T-helper 1 cell treated with Interleukin-12 subunit alpha and Interleukin-12 subunit beta and Interleukin-4 antibody, amounts not matched to agents 30 μg/mL and 1 μg/mL, for 36 hours (primary cell): ENCODE measurements at regions not wholly inside any gene's neighbourhood (a gene's known extent, or its start where the extent isn't known, plus 50 kb on each side); places are given as distances from the start of the nearest gene placed in this dataset.

Experiments used
- H3K27ac Mint-ChIP-seq: one replicate; pipeline ENCODE4 v1.8.0; 2021; ENCODE audit warnings: mild to moderate bottlenecking, mixed read lengths
- H3K27me3 Mint-ChIP-seq: one replicate; pipeline ENCODE4 v1.8.0; 2021; ENCODE audit warnings: low read depth, mixed read lengths
- H3K36me3 Mint-ChIP-seq: one replicate; pipeline ENCODE4 v1.8.0; 2021; ENCODE audit warnings: low read depth, mixed read lengths
- H3K4me1 Mint-ChIP-seq: one replicate; pipeline ENCODE4 v1.8.0; 2021; ENCODE audit warnings: low read depth, mixed read lengths
- H3K4me3 Mint-ChIP-seq: one replicate; pipeline ENCODE4 v1.8.0; 2021; ENCODE audit warnings: mild to moderate bottlenecking, moderate library complexity, mixed read lengths
- H3K9me3 Mint-ChIP-seq: one replicate; pipeline ENCODE4 v1.8.0; 2021; ENCODE audit warnings: mixed read lengths

DNA sequence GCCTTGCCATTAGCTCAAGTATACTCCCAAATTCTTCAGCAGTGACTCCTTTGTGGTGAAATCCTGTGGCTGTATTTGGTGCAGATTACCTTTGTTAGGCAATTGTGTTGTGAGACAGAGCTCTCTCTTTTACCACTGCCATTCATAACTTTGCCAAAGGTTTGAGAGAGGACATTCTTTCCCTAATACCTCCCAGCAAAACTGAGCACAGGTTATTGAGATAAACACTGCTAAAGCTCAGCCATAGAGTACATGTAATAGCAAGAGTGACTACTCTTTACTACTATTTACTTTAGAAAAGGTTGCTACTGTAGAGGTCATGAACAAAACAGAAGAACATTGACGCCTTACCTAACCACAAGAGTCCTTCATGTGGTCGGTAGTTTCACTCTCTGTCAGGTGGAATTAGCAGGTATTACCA is 514.0 kb upstream of the ADAMTS5 start:
- Mint-ChIP-seq H3K9me3 (no peaks in the 10 kb centered on the region), H3K36me3 (no peaks in the 10 kb centered on the region), H3K27me3 (no peaks in the 10 kb centered on the region), H3K4me1 (no peaks in the 10 kb centered on the region), H3K27ac (no peak overlapping the region), H3K4me3 (no peak overlapping the region)

DNA sequence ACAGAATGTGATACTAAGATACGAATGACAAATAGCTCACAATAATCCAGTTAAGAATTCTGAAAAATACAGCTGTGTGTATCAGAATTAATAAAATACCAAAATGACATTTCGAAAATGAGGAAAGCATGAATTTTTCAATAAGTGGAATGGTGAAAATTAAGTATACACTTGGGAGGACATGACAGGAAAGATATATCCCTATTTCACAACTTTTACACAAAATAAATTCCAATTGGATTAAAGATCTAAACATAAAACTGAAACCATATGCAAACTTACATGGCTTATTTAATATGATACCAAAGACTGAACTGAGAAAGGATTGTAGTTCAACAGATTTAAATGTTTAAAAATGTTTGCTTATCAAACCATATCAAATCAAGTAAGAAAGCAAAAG is 510.4 kb upstream of the ADAMTS5 start:
- no peaks in the 10 kb centered on the region for H3K4me1 Mint-ChIP-seq
- H3K27ac Mint-ChIP-seq = no peak overlapping the region
- H3K4me3 Mint-ChIP-seq = no peak overlapping the region
- no peaks in the 10 kb centered on the region for H3K27me3 Mint-ChIP-seq
- no peaks in the 10 kb centered on the region for H3K9me3 Mint-ChIP-seq
- H3K36me3 Mint-ChIP-seq = no peaks in the 10 kb centered on the region

DNA sequence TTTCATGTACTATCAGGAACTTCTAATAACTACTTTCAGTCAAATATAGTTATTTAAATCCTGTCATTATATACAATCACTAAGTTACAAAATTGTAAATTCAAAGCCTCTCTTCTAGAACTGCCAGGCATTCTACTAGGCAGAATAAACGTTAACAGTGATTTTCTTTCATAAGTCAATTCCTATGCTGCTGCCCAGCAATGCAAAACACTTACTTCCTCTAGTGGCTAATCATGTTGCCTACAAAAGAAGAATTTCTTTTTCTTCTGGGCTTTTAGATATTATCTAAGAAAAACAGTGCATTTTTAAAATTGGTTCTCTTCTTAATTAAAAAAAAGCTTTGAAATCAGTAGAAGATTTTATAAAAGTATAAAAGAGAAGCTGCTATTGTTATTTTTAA is 509.8 kb upstream of the ADAMTS5 start:
- no peaks in the 10 kb centered on the region for H3K9me3 Mint-ChIP-seq
- H3K27me3 Mint-ChIP-seq = no peaks in the 10 kb centered on the region
- H3K4me3 Mint-ChIP-seq = no peak overlapping the region
- H3K27ac Mint-ChIP-seq = no peak overlapping the region
- no peaks in the 10 kb centered on the region for H3K36me3 Mint-ChIP-seq
- H3K4me1 Mint-ChIP-seq = no peaks in the 10 kb centered on the region

DNA sequence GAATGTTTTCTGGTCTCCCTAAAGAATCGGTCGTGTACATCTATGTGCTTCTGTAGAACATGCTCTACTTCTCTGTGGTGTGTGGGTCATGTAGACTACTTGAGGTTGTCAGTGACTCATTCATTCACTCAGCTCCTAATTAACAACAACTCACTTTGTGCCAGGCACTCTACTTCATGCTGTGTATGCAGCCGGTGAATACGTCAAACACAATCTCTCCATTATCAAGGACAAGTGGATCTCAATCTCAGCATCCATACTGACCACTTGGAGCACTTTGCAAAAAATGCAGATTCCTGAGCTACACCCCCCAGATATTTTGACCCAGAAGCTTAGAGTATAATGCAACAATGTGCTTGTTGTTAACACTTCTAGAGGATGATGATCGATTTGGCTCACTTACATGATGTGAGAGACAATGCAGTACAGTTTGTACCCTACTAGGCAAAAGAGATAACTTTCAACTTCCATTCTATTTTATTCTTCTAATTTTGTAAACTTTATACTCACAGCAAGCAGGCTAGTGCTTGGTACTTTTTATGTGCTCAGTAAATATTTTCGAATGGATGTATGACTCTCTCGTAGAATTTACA is 508.6 kb upstream of the ADAMTS5 start:
- no peak overlapping the region for H3K27ac Mint-ChIP-seq
- H3K9me3 Mint-ChIP-seq = peaks cover 3% of the 10 kb centered on the region
- H3K4me1 Mint-ChIP-seq = no peaks in the 10 kb centered on the region

DNA sequence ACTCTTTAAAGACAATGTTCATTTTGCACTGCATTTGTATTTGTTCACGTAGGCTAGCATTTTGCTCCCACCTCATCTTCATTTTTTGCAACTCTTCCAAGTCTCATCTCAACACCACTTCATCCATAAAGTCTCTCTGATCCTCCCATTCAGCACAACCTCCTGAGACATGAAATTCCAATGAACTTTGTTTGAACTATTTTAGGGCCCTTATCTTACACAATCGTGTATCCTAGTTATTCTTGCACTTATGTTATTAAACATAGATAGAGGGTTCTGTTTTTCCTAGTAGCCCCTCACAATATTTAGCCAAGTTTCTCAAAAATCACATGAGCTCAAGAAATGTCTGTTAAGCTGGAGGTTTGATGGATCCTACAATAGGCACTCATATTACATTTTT is 500.5 kb upstream of the ADAMTS5 start:
- Mint-ChIP-seq H3K27me3 (no peaks in the 10 kb centered on the region), H3K4me3 (no peak overlapping the region), H3K27ac (no peak overlapping the region), H3K9me3 (peaks cover 14% of the 10 kb centered on the region), H3K36me3 (no peaks in the 10 kb centered on the region), H3K4me1 (no peaks in the 10 kb centered on the region)

More for the DNA sequence above, 508.6 kb upstream of the ADAMTS5 start:
- Mint-ChIP-seq H3K4me3 (no peak overlapping the region), H3K27me3 (no peaks in the 10 kb centered on the region), H3K36me3 (no peaks in the 10 kb centered on the region)

DNA sequence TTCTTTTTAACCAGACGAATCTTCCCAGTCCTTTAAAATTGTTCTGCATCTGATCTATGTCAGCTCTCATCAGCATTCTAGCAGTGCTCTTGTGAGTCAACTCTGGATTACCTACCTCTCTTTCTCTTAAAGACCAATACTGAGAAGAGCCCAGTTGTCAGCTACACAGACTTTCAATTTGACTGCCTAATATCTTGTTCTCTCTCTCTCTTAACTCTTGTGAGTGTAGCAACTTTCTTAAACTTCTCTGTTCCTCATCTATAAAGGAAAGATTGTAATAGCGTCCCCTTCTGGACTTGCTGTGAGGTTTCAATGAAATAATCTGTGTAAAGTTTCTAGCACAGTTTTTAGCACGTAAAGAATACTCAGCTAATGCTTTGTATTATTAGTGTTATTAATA is 499.3 kb upstream of the ADAMTS5 start:
- H3K4me1 Mint-ChIP-seq = no peaks in the 10 kb centered on the region
- H3K36me3 Mint-ChIP-seq = no peaks in the 10 kb centered on the region
- H3K4me3 Mint-ChIP-seq = no peak overlapping the region
- peaks cover 14% of the 10 kb centered on the region for H3K9me3 Mint-ChIP-seq
- no peaks in the 10 kb centered on the region for H3K27me3 Mint-ChIP-seq
- H3K27ac Mint-ChIP-seq = no peak overlapping the region

DNA sequence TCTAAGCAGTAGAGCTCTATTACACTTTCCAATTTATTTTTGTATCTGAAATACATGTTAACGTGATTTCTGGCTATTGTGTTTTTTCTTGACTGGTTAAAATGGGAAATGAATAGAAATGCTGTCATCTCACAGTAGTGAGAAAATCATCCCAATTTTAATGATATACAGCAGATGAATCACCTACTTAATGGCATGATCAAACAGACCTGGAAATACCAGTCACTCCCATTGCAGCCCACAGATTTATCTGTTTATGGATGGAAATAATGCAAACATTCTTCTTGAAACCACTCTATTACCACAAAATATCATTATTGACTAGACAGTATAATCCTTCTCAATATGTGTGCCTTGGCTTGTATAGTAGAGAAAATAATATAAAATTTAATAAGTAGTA is 497.8 kb upstream of the ADAMTS5 start:
- Mint-ChIP-seq H3K9me3 (peaks cover 5% of the 10 kb centered on the region), H3K27ac (no peak overlapping the region), H3K4me1 (no peaks in the 10 kb centered on the region)

DNA sequence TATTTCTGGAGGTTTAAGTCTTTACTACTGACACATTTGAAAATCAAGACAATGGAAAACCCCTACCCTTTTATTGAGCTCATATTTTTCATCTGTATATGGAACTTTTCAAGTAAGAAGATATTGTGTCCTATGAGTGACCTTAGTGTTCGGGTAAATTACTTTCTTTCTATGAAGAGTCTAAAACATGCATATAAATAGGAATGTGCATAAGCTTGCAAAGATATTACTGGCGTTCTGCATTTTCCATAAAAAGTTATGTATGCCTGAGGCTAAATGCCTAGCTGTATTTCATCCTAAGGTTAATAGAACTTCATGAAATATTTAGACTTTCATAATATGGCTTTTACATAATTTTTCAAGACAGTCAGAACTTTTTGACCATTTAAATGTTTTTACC is 495.8 kb upstream of the ADAMTS5 start:
- H3K27me3 Mint-ChIP-seq = no peaks in the 10 kb centered on the region
- no peaks in the 10 kb centered on the region for H3K36me3 Mint-ChIP-seq
- H3K27ac Mint-ChIP-seq = no peak overlapping the region
- peaks cover 5% of the 10 kb centered on the region for H3K9me3 Mint-ChIP-seq
- no peak overlapping the region for H3K4me3 Mint-ChIP-seq
- no peaks in the 10 kb centered on the region for H3K4me1 Mint-ChIP-seq

More for the DNA sequence above, 497.8 kb upstream of the ADAMTS5 start:
- no peak overlapping the region for H3K4me3 Mint-ChIP-seq
- no peaks in the 10 kb centered on the region for H3K27me3 Mint-ChIP-seq
- no peaks in the 10 kb centered on the region for H3K36me3 Mint-ChIP-seq

DNA sequence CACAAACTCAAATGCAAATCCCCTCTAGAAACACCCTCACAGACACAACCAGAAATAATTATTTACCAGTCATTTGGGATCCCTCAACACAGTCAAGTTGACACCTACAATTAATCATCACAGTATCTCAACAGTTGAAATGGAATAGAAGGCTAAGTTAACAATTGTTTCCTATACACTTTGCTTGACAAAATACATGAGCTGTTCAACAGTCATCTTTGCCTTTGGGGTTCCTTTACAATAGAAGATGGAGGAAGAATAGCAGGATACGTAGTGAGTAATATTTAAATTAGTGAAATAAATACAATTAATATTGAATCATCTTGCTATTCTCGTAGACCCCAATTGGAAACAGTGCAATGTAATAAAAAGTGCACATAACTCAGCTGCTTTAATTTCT is 487.3 kb upstream of the ADAMTS5 start:
- Mint-ChIP-seq H3K36me3 (no peaks in the 10 kb centered on the region), H3K9me3 (no peaks in the 10 kb centered on the region), H3K27me3 (no peaks in the 10 kb centered on the region), H3K27ac (no peak overlapping the region), H3K4me3 (no peak overlapping the region), H3K4me1 (no peaks in the 10 kb centered on the region)

DNA sequence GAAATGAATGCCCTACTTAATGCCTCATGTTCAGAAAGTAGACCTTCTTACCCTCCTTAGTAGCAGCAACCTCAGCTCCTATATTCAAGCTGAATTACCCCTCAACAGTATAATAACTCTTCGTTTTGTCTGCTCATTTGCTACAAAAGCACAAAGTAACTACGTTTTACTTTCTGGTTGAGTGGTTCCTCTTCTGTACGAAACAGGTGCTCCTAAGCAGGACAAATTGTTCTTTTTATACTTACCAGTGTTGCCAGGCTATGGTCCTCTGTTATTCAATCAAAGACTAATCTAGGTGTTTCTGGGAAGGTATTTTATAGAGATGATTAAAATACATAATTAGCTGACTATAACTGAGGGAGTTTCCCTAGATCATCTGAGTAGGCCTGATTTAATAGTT is 484.2 kb upstream of the ADAMTS5 start:
- Mint-ChIP-seq H3K4me3 (no peak overlapping the region), H3K4me1 (no peaks in the 10 kb centered on the region), H3K27ac (no peak overlapping the region), H3K27me3 (no peaks in the 10 kb centered on the region), H3K9me3 (peaks cover under 1% of the 10 kb centered on the region), H3K36me3 (no peaks in the 10 kb centered on the region)

DNA sequence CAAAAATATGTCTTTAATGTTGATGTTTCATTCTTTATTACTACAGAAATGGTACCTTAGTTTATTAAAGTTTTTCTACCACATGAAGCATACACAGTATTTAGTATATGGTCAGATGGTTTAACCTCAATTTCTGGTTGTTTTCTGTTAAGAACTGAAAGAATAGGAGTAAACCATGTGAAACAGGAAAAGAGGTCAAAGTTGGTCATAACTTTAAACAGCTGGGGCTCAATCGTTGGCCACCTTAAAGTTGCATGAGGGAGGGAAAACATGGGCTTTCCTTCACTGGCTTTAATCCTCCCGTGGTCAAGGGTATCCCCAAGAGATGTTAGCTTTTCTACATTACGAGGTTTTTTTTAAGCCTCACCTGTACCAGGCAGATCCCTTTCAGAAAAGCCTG is 483.3 kb upstream of the ADAMTS5 start:
- no peak overlapping the region for H3K27ac Mint-ChIP-seq
- no peak overlapping the region for H3K4me3 Mint-ChIP-seq
- H3K4me1 Mint-ChIP-seq = no peaks in the 10 kb centered on the region
- H3K36me3 Mint-ChIP-seq = no peaks in the 10 kb centered on the region
- peaks cover 10% of the 10 kb centered on the region for H3K9me3 Mint-ChIP-seq
- no peaks in the 10 kb centered on the region for H3K27me3 Mint-ChIP-seq

DNA sequence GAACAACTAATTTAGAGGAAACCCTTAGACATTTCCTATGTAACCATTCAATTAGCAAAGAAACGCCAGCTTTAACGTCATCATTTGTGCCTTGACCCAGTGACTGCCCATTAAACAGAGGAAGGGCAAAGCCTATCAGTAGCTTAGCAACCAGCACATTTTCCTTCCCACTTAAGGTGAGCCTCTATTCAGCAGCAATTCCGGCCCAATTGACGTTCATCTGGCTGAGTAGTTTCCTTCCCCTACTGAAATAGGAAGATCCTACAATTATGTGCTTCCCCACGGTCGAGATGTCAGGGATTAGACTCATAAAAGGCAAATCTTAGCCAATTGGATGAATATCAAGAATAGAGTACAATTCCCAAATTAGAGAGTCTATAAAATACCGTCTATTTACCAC is 482.1 kb upstream of the ADAMTS5 start:
- H3K36me3 Mint-ChIP-seq = no peaks in the 10 kb centered on the region
- H3K27ac Mint-ChIP-seq = no peak overlapping the region
- H3K4me1 Mint-ChIP-seq = no peaks in the 10 kb centered on the region
- peaks cover 14% of the 10 kb centered on the region for H3K9me3 Mint-ChIP-seq
- no peak overlapping the region for H3K4me3 Mint-ChIP-seq
- H3K27me3 Mint-ChIP-seq = no peaks in the 10 kb centered on the region

DNA sequence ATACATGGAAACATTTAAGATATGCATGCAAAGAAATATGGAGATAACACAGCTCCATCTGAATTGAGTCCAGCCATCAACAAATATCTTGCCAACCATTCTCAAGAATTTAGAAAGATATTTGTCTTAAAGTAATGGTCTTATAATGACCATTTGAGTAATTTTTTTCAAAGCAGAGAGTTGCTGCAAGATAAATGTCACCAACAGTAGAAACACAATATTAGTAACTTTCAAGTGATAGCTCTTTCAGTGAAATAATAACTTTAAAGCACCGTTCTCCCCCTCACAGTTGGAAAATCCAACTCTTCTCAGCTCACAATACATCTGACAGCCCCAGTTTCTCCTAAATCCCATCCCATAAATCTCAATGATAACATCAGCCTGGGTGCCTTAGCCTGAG is 481.0 kb upstream of the ADAMTS5 start:
- H3K4me1 Mint-ChIP-seq = no peaks in the 10 kb centered on the region
- peaks cover 23% of the 10 kb centered on the region for H3K9me3 Mint-ChIP-seq
- no peak overlapping the region for H3K27ac Mint-ChIP-seq
- H3K27me3 Mint-ChIP-seq = no peaks in the 10 kb centered on the region
- no peaks in the 10 kb centered on the region for H3K36me3 Mint-ChIP-seq
- no peak overlapping the region for H3K4me3 Mint-ChIP-seq

DNA sequence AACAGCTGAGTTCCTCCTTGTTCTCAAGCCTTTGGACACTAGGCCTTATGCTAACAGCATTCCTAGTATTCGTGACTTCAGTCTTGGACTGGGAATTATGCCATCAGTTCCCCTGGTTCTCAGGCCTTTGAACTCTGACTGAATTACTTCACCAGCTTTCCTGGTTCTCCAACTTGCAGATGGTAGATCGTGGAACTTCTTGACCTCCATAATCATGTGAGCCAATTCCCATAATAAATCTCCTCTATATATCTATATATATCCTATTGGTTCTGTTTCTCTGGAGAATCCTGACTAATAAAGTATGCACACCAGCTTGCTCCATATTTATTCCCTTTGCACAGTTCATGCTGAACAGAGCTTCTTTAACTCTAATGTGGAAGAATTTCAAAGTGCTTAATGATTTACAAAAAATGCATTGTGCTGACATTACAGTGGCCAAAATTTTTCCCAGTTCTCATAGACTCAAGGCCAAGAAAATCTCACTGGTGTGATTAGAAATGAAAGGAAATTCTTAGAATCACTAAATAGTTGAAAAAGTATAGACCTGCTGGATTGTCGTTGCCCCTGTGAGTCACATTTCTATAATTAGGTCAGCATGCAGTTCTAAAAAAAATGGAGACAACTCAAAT is 462.9 kb upstream of the ADAMTS5 start:
- Mint-ChIP-seq H3K27ac (no peak overlapping the region), H3K4me1 (no peaks in the 10 kb centered on the region), H3K9me3 (peaks cover 31% of the 10 kb centered on the region), H3K27me3 (no peaks in the 10 kb centered on the region), H3K4me3 (no peak overlapping the region), H3K36me3 (no peaks in the 10 kb centered on the region)

DNA sequence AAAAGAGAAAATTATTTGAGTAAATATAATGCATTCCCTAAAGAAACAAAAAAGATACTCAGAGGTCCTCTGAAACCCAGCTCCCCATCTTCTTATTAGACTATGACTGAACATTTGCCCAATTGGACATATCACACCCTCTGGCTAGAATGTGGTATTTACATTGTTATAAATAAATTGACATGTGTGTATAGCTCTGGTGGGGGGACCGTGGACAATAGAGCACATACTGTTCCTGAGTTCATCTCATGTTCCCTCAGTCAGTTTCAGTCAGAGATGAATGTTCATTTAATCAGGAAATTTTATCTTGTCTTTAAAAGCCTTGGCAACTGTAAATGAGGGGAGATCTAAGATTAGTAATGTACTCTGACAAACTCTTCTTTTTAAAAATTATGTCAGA is 459.3 kb upstream of the ADAMTS5 start:
- no peaks in the 10 kb centered on the region for H3K36me3 Mint-ChIP-seq

DNA sequence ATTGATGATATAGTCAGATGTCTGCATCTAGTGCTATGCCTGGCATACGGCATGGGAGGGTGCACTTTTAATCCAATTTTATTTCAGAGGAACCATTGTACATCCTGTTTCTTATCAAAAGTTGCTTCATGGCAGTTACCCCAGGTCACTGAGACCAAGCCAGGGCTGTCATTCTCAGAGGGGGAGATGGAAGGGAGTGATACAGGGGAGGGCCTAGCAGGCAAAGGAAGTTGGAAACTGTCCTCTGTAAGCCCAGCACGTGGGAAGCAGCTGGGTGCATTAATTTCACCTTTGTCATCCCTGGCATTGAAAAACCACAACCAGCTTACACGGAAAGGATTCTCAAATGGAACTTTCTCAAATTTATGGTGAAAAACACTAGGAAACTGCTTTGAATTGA is 458.7 kb upstream of the ADAMTS5 start:
- peaks cover 15% of the 10 kb centered on the region for H3K9me3 Mint-ChIP-seq
- H3K4me3 Mint-ChIP-seq = no peak overlapping the region
- H3K27me3 Mint-ChIP-seq = no peaks in the 10 kb centered on the region
- H3K4me1 Mint-ChIP-seq = no peaks in the 10 kb centered on the region
- no peaks in the 10 kb centered on the region for H3K36me3 Mint-ChIP-seq
- no peak overlapping the region for H3K27ac Mint-ChIP-seq

More for the DNA sequence above, 459.3 kb upstream of the ADAMTS5 start:
- peaks cover 21% of the 10 kb centered on the region for H3K9me3 Mint-ChIP-seq
- no peaks in the 10 kb centered on the region for H3K4me1 Mint-ChIP-seq
- no peaks in the 10 kb centered on the region for H3K27me3 Mint-ChIP-seq
- H3K27ac Mint-ChIP-seq = no peak overlapping the region
- no peak overlapping the region for H3K4me3 Mint-ChIP-seq
